Suprapubic skin (tissue), 3 donors: ENCODE measurements at regions not wholly inside any gene's neighbourhood (a gene's known extent, or its start where the extent isn't known, plus 50 kb on each side); places are given as distances from the start of the nearest gene placed in this dataset.

Experiments used
- EP300 ChIP-seq: sonication (generic); formaldehyde crosslinking; IDR thresholded peaks from one replicate; pipeline ENCODE4 v1.6.1; 2017; ENCODE audit warnings: antibody characterized with exemption
- POLR2A ChIP-seq, 2 donors: fragments of 450-650 bp; IDR thresholded peaks; one replicate each; pipeline ENCODE4 v1.6.1; 2017; ENCODE audit warnings: antibody characterized with exemption in 2 of 2, mild to moderate bottlenecking in 2 of 2, moderate library complexity in 2 of 2
- TF ChIP-seq, protein P1 (sequence below), 2 donors: fragments of 200-600 bp in 1 of 2; fragments of 450-650 bp in 1 of 2; sonication (generic) in 1 of 2; IDR thresholded peaks; one replicate each; pipeline ENCODE4 v1.5.1; 2016 to 2019; ENCODE audit warnings: antibody characterized with exemption in 2 of 2, mild to moderate bottlenecking in 1 of 2, moderate library complexity in 1 of 2

DNA sequence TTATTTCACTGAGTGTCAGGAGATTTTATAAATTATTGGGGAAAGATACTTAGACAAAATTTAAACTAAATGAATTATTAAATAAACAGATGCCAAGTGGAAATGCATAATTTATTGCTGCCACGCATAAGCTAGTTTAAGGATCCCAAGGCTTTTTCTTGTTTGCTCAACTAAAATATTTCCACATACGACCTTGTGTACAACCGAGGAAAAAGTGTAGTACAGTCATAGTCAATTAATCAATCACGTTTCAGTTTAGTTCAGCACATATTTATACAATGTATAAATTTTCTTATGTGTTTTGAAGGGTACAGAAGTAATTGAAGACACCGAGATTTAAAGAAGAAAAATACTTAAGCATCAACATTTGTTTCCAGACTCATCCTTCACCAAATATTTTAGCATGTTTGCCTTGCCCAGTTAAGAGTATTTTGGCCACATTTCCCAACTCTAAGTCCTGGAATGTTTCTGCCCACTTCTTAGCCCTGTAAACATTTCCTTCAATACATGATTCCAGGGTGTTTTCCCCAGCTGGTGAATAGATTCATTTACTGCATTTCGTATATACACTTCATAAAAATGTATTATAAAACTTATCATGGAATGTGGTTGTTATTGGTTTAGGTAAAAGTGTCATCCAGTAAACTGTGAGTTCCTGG, 652.9 kb downstream of the ELAVL2 start:
- TF ChIP-seq, protein P1, sequence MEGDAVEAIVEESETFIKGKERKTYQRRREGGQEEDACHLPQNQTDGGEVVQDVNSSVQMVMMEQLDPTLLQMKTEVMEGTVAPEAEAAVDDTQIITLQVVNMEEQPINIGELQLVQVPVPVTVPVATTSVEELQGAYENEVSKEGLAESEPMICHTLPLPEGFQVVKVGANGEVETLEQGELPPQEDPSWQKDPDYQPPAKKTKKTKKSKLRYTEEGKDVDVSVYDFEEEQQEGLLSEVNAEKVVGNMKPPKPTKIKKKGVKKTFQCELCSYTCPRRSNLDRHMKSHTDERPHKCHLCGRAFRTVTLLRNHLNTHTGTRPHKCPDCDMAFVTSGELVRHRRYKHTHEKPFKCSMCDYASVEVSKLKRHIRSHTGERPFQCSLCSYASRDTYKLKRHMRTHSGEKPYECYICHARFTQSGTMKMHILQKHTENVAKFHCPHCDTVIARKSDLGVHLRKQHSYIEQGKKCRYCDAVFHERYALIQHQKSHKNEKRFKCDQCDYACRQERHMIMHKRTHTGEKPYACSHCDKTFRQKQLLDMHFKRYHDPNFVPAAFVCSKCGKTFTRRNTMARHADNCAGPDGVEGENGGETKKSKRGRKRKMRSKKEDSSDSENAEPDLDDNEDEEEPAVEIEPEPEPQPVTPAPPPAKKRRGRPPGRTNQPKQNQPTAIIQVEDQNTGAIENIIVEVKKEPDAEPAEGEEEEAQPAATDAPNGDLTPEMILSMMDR (IDR thresholded peaks at IDR 0.05), result no peak
- TF ChIP-seq POLR2A (IDR thresholded peaks at IDR 0.05), result no peak
- no peak for TF ChIP-seq EP300
